H9 (cell line): ENCODE measurements at regions not wholly inside any gene's neighbourhood (a gene's known extent, or its start where the extent isn't known, plus 50 kb on each side); places are given as distances from the start of the nearest gene placed in this dataset.

Experiments
- DNase-seq: peaks from one replicate; pipeline ENCODE4 v3.0.0-alpha.2; 2017
- H2AFZ ChIP-seq: one replicate; pipeline ENCODE4 v1.6.1; 2013; ENCODE audit warnings: mild to moderate bottlenecking, low read length, control low read depth, moderate library complexity
- H2AK5ac ChIP-seq: 2 replicates; pipeline ENCODE4 v1.6.1; 2013; ENCODE audit warnings: low read length, control low read depth, mixed read lengths; ENCODE audit not compliant: insufficient read length
- H2BK120ac ChIP-seq: one replicate; pipeline ENCODE4 v1.6.1; 2013; ENCODE audit warnings: low read depth, mild to moderate bottlenecking, low read length, control low read depth, inconsistent platforms; ENCODE audit not compliant: poor library complexity, severe bottlenecking
- H2BK12ac ChIP-seq: 2 replicates; pipeline ENCODE4 v1.6.1; 2013; ENCODE audit warnings: low read length, control low read depth, mixed read lengths, low read depth; ENCODE audit not compliant: insufficient read length
- H2BK15ac ChIP-seq: 2 replicates; pipeline ENCODE4 v1.6.1; 2013; ENCODE audit warnings: low read depth, low read length, control low read depth
- H2BK20ac ChIP-seq: one replicate; pipeline ENCODE4 v1.6.1; 2013; ENCODE audit warnings: low read depth, mild to moderate bottlenecking, low read length, control low read depth, inconsistent platforms; ENCODE audit not compliant: poor library complexity, severe bottlenecking
- H2BK5ac ChIP-seq: 2 replicates; pipeline ENCODE4 v1.6.1; 2013; ENCODE audit warnings: low read length, control low read depth, mixed read lengths; ENCODE audit not compliant: insufficient read length
- H3K14ac ChIP-seq: 2 replicates; pipeline ENCODE4 v1.6.1; 2013; ENCODE audit warnings: low read length, control low read depth; ENCODE audit not compliant: insufficient read depth
- H3K18ac ChIP-seq: 2 replicates; pipeline ENCODE4 v1.6.1; 2013; ENCODE audit warnings: low read depth, mild to moderate bottlenecking, mixed read lengths, low read length, control low read depth; ENCODE audit not compliant: insufficient read length
- H3K23ac ChIP-seq: 2 replicates; pipeline ENCODE4 v1.6.1; 2013; ENCODE audit warnings: low read length, control low read depth, mixed read lengths, low read depth; ENCODE audit not compliant: insufficient read length
- H3K23me2 ChIP-seq: 2 replicates; pipeline ENCODE4 v1.6.1; 2013; ENCODE audit warnings: low read depth, mild to moderate bottlenecking, mixed read lengths, low read length, control low read depth; ENCODE audit not compliant: insufficient read length, poor library complexity, severe bottlenecking
- H3K27ac ChIP-seq: 2 replicates; pipeline ENCODE4 v1.5.1; 2013; ENCODE audit warnings: low read length, control low read depth, mixed read lengths, low read depth; ENCODE audit not compliant: insufficient read length
- H3K27me3 ChIP-seq: 2 replicates; pipeline ENCODE4 v1.6.1; 2013; ENCODE audit warnings: low read length, control low read depth, inconsistent platforms; ENCODE audit not compliant: insufficient read depth
- H3K4ac ChIP-seq: 2 replicates; pipeline ENCODE4 v1.6.1; 2013; ENCODE audit warnings: low read depth, mild to moderate bottlenecking, control low read depth, inconsistent platforms, low read length, moderate library complexity
- H3K4me1 ChIP-seq: 2 replicates; pipeline ENCODE4 v1.6.1; 2013; ENCODE audit warnings: low read length, control low read depth, inconsistent platforms; ENCODE audit not compliant: insufficient read depth
- H3K4me2 ChIP-seq: 2 replicates; pipeline ENCODE4 v1.6.1; 2013; ENCODE audit warnings: low read length, control low read depth, mixed read lengths; ENCODE audit not compliant: insufficient read length, insufficient read depth
- H3K56ac ChIP-seq: 2 replicates; pipeline ENCODE4 v1.6.1; 2013; ENCODE audit warnings: low read depth, mild to moderate bottlenecking, mixed read lengths, low read length, control low read depth; ENCODE audit not compliant: insufficient read length
- H3K79me1 ChIP-seq: 2 replicates; pipeline ENCODE4 v1.6.1; 2013; ENCODE audit warnings: low read depth, mild to moderate bottlenecking, moderate library complexity, low read length, control low read depth, inconsistent platforms; ENCODE audit not compliant: insufficient read depth, poor library complexity, severe bottlenecking
- H3K79me2 ChIP-seq: 2 replicates; pipeline ENCODE4 v1.6.1; 2013; ENCODE audit warnings: low read length, control low read depth, inconsistent platforms; ENCODE audit not compliant: insufficient read depth
- H3K9ac ChIP-seq: 2 replicates; pipeline ENCODE4 v1.6.1; 2013; ENCODE audit warnings: low read length, control low read depth, mixed read lengths; ENCODE audit not compliant: insufficient read length; ENCODE audit errors: extremely low read depth
- H3K9me3 ChIP-seq: one replicate; pipeline ENCODE4 v1.6.1; 2013; ENCODE audit warnings: low read depth, low read length, inconsistent platforms; ENCODE audit not compliant: control insufficient read depth
- H3T11ph ChIP-seq: one replicate; pipeline ENCODE4 v1.6.1; 2013; ENCODE audit warnings: mild to moderate bottlenecking, low read length, control low read depth, inconsistent platforms
- H4K20me1 ChIP-seq: one replicate; pipeline ENCODE4 v1.6.1; 2013; ENCODE audit not compliant: control insufficient read depth, insufficient read length, insufficient read depth
- H4K5ac ChIP-seq: 2 replicates; pipeline ENCODE4 v1.6.1; 2013; ENCODE audit warnings: low read depth, mild to moderate bottlenecking, mixed read lengths, low read length, control low read depth; ENCODE audit not compliant: insufficient read length
- H4K8ac ChIP-seq: replicated peaks from 2 replicates; pipeline ENCODE4 v1.6.1; 2013; ENCODE audit warnings: low read length, control low read depth, mixed read lengths, low read depth; ENCODE audit not compliant: insufficient read length
- H4K91ac ChIP-seq: 2 replicates; pipeline ENCODE4 v1.6.1; 2013; ENCODE audit warnings: low read depth, mild to moderate bottlenecking, moderate library complexity, mixed read lengths, low read length, control low read depth; ENCODE audit not compliant: insufficient read length
- H3K27ac Mint-ChIP-seq, 3 experiments: 2 replicates in 2 of 3; 3 replicates in 1 of 3; pipeline ENCODE4 v1.8.0; 2020 to 2021; ENCODE audit warnings: mixed read lengths in 3 of 3, mild to moderate bottlenecking in 1 of 3, moderate library complexity in 1 of 3
- H3K27me3 Mint-ChIP-seq: 2 replicates; pipeline ENCODE4 v1.8.0; 2021; ENCODE audit warnings: low read depth, mild to moderate bottlenecking, moderate library complexity, mixed read lengths
- H3K36me3 Mint-ChIP-seq, 3 experiments: 2 replicates in 2 of 3; 3 replicates in 1 of 3; pipeline ENCODE4 v1.8.0; 2020 to 2021; ENCODE audit warnings: low read depth in 3 of 3, mixed read lengths in 3 of 3; ENCODE audit not compliant: insufficient read depth in 1 of 3
- H3K4me1 Mint-ChIP-seq, 2 experiments: 2 replicates each; pipeline ENCODE4 v1.8.0; 2020; ENCODE audit warnings: mixed read lengths in 2 of 2
- H3K4me3 Mint-ChIP-seq, 2 experiments: 2 replicates in 1 of 2; 3 replicates in 1 of 2; pipeline ENCODE4 v1.8.0; 2020 to 2021; ENCODE audit warnings: mild to moderate bottlenecking in 2 of 2, mixed read lengths in 2 of 2, moderate library complexity in 1 of 2
- H3K9me3 Mint-ChIP-seq, 2 experiments: 2 replicates in 1 of 2; 3 replicates in 1 of 2; pipeline ENCODE4 v1.8.0; 2020; ENCODE audit warnings: mild to moderate bottlenecking in 2 of 2, mixed read lengths in 2 of 2, moderate library complexity in 1 of 2
- CTCF ChIP-seq: fragments of 200-600 bp; sonication (generic); conservative IDR thresholded peaks from 3 replicates; pipeline ENCODE4 v1.8.0; 2021; ENCODE audit warnings: antibody characterized with exemption, mild to moderate bottlenecking
- WGBS: extraction: QIAGEN DNeasy Blood & Tissue Kit; methylation state at CpG from one replicate; pipeline ENCODE4 v1.1.7; 2013; ENCODE audit warnings: missing lambda C conversion rate, low lambda C conversion rate, mixed read lengths; ENCODE audit not compliant: insufficient read length; ENCODE audit errors: extremely low coverage; 5-methylcytosine and 5-hydroxymethylcytosine counted together

GRCh38 chr1:94316183-94316582, 78.8 kb upstream of the ARHGAP29 start:
- no peak overlapping the region for H2BK120ac ChIP-seq
- H3K79me1 ChIP-seq = no peaks in the 10 kb centered on the region
- no peak overlapping the region for H2AFZ ChIP-seq
- no peak overlapping the region for H3K27ac ChIP-seq
- no peak overlapping the region for H2BK20ac ChIP-seq
- Mint-ChIP-seq H3K36me3 (no peaks in the 10 kb centered on the region), H3K4me1 (peaks cover 20 to 24% of the 10 kb centered on the region in 2 experiments), H3K27ac (no peak overlapping the region), H3K9me3 (no peaks in the 10 kb centered on the region), H3K4me3 (no peak overlapping the region), H3K27me3 (no peaks in the 10 kb centered on the region)
- H2BK15ac ChIP-seq = no peak overlapping the region
- H3K79me2 ChIP-seq = no peaks in the 10 kb centered on the region
- H3K4ac ChIP-seq = no peak overlapping the region
- H3K27me3 ChIP-seq = no peaks in the 10 kb centered on the region
- no peaks in the 10 kb centered on the region for H3K9me3 ChIP-seq
- H3K4me2 ChIP-seq = no peak overlapping the region
- no peak overlapping the region for H4K5ac ChIP-seq
- H3K23me2 ChIP-seq = no peaks in the 10 kb centered on the region
- H2AK5ac ChIP-seq = no peak overlapping the region
- no peak for TF ChIP-seq CTCF
- H2BK5ac ChIP-seq = no peak overlapping the region
- no peaks in the 10 kb centered on the region for H4K20me1 ChIP-seq
- no peak overlapping the region for H3K9ac ChIP-seq
- H3K18ac ChIP-seq = no peak overlapping the region
- H3K23ac ChIP-seq = no peak overlapping the region
- H3K4me1 ChIP-seq = peaks cover 4% of the 10 kb centered on the region; the same call in 1 of the 2 replicates
- DNase-seq = no peak
- no peak overlapping the region for H4K91ac ChIP-seq
- H4K8ac ChIP-seq = no peak overlapping the region
- no peak overlapping the region for H2BK12ac ChIP-seq
- no peak overlapping the region for H3K56ac ChIP-seq
- WGBS = no CpG with 5 or more reads among the region's 1 CpG
- H3T11ph ChIP-seq = no peak overlapping the region
- H3K14ac ChIP-seq = no peak overlapping the region
